GM12865 (cell line): ENCODE measurements at regions not wholly inside any gene's neighbourhood (a gene's known extent, or its start where the extent isn't known, plus 50 kb on each side); places are given as distances from the start of the nearest gene placed in this dataset.

Experiments
- DNase-seq: peaks from one replicate; pipeline ENCODE4 v3.0.0; 2010; ENCODE audit warnings: low read depth
- H3K4me3 ChIP-seq: 2 replicates; pipeline ENCODE4 v1.5.1; 2011; ENCODE audit warnings: mild to moderate bottlenecking, low read depth, low read length, control low read depth
- TF ChIP-seq, protein P1 (sequence below): IDR thresholded peaks from 2 replicates; pipeline ENCODE4 v1.5.1; 2011; ENCODE audit warnings: low read length, control low read depth, low read depth, inconsistent platforms; ENCODE audit not compliant: insufficient read depth; ENCODE audit errors: missing control alignments

- H3K4me3 ChIP-seq: no peak overlapping the region
- TF ChIP-seq, protein P1, sequence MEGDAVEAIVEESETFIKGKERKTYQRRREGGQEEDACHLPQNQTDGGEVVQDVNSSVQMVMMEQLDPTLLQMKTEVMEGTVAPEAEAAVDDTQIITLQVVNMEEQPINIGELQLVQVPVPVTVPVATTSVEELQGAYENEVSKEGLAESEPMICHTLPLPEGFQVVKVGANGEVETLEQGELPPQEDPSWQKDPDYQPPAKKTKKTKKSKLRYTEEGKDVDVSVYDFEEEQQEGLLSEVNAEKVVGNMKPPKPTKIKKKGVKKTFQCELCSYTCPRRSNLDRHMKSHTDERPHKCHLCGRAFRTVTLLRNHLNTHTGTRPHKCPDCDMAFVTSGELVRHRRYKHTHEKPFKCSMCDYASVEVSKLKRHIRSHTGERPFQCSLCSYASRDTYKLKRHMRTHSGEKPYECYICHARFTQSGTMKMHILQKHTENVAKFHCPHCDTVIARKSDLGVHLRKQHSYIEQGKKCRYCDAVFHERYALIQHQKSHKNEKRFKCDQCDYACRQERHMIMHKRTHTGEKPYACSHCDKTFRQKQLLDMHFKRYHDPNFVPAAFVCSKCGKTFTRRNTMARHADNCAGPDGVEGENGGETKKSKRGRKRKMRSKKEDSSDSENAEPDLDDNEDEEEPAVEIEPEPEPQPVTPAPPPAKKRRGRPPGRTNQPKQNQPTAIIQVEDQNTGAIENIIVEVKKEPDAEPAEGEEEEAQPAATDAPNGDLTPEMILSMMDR: no peak
- no peak for DNase-seq
Measured at GRCh38 chr1:244269169-244269568, 182.5 kb downstream of the ADSS2 start.

- DNase-seq: no peak
- TF ChIP-seq, protein P1: no peak
- no peak overlapping the region for H3K4me3 ChIP-seq
Measured at GRCh38 chr1:244271004-244271403, 180.7 kb downstream of the ADSS2 start.

DNA sequence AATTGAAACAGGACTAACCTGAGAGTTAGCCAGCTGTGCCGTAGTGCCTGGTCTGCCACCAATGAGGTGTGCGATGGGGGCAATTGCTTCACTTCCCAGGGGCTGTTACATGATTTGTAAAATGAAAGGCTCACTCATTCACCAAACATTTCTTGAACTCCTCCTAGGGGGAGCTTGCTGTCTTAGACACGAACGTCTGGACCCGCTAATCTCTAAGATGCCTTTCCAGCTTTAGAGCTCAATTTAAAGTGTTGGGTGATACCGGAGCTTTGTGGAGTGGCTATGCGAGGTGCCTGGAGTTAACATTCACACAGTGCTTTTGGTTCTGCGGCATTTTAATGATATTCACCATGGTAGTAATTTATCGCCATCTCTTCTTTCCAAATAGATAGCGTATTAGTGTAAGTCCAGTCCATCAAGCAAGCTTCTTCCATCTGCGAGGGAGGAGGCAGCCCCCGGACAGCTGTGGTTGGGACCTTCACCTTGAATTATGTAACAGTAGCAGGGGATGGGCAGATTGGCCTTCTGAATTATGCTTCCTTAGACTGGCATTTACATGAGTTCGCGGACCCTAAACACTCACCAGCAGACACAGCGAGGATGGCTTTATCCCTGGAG, 179.9 kb downstream of the ADSS2 start:
- DNase-seq: no peak
- TF ChIP-seq, protein P1: no peak
- H3K4me3 ChIP-seq: no peak overlapping the region

- TF ChIP-seq, protein P1: peak; percentile 92
- DNase-seq: peak; percentile 88
- H3K4me3 ChIP-seq: no peak overlapping the region
Measured at GRCh38 chr1:244272471-244273261, 179.0 kb downstream of the ADSS2 start.

GRCh38 chr1:244273262-244273844, 178.4 kb downstream of the ADSS2 start:
- no peak for DNase-seq
- H3K4me3 ChIP-seq: no peak overlapping the region

GRCh38 chr1:244273845-244274619, 177.7 kb downstream of the ADSS2 start:
- TF ChIP-seq, protein P1: no peak
- DNase-seq: peak; percentile 34

More at GRCh38 chr1:244273262-244273844, 178.4 kb downstream of the ADSS2 start:
- TF ChIP-seq, protein P1: no peak

More at GRCh38 chr1:244273845-244274619, 177.7 kb downstream of the ADSS2 start:
- H3K4me3 ChIP-seq: no peak overlapping the region
